Thoracic aorta (tissue), 2 donors: ENCODE measurements at regions not wholly inside any gene's neighbourhood (a gene's known extent, or its start where the extent isn't known, plus 50 kb on each side); places are given as distances from the start of the nearest gene placed in this dataset.

Experiments
- ATAC-seq: fragments of 150-250 bp; one replicate; pipeline ENCODE4 v1.8.0; 2017; ENCODE audit warnings: low read depth; ENCODE audit not compliant: insufficient number of reproducible peaks, low FRiP score
- DNase-seq: peaks from one replicate; pipeline ENCODE4 v3.0.0-alpha.2; 2020; ENCODE audit warnings: low spot score
- H3K27ac ChIP-seq, 2 donors: fragments of 200-600 bp; sonication (generic); 1 replicate in 1 of 2; 2 replicates in 1 of 2; pipeline ENCODE4 v1.5.1; 2016; ENCODE audit warnings: mild to moderate bottlenecking in 2 of 2, moderate library complexity in 2 of 2
- H3K27me3 ChIP-seq: fragments of 200-600 bp; sonication (generic); replicated peaks from 2 replicates; pipeline ENCODE4 v1.6.0; 2016; ENCODE audit warnings: mild to moderate bottlenecking; ENCODE audit not compliant: insufficient read depth
- H3K36me3 ChIP-seq: fragments of 200-600 bp; sonication (generic); one replicate; pipeline ENCODE4 v1.5.1; 2016
- H3K4me1 ChIP-seq, 2 donors: fragments of 200-600 bp; sonication (generic); 1 replicate in 1 of 2; 2 replicates in 1 of 2; pipeline versions ENCODE4 v1.5.1 to v1.6.0; 2016; ENCODE audit warnings: low read depth in 2 of 2, mild to moderate bottlenecking in 1 of 2; ENCODE audit not compliant: control insufficient read depth in 1 of 2
- H3K4me3 ChIP-seq: fragments of 200-600 bp; sonication (generic); 2 replicates; pipeline ENCODE4 v1.5.1; 2016; ENCODE audit warnings: mild to moderate bottlenecking
- H3K9me3 ChIP-seq: fragments of 200-600 bp; sonication (generic); 2 replicates; pipeline ENCODE4 v1.5.1; 2016
- TF ChIP-seq, protein P1 (sequence below): fragments of 200-600 bp; sonication (generic); IDR thresholded peaks from one replicate; pipeline ENCODE4 v1.5.1; 2019; ENCODE audit warnings: antibody characterized with exemption

DNA sequence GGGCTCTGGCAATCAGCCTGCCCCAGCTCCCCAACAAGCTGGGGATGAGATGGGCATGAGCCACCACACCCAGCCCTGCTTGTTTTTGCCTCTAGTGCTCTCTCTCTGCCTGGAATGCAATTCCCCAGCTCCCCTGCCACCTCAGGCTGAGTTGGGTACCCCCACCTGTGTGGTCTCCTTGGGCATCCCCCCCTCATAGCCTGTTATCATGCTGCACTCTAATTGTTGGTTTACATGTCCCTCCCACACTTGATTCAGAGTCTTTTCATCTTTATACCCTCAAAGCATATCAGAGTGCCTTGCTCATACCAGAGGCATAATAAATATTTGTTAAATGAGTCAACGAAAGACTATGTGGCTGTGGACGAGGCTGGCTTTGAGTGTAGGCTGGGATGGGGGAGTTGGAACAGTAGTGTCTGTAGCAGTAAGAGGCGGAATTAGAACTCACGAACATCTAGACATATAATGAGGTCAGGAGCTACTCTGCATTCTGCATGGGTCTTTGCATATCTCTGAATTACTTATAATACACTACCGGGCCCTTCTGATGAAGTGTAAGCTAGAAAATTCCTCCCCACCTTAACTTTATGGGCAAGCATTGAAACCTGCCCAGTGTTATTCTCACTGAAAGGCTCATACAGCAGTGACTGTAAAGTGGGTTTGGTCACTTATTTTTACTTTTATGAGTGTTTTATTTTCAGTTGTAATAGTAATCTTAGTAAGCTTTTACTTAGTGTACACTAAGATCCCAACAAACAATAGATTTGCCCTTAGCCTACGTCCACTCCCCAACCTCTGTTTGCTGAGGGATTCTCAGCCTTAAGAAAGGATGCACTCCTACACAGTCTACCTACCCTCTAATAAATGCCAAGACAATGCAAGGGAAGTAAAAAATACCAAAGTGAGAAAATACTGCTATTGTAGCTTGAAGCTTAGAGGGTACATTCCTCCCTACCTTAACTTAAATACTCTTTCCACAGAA is 58.7 kb downstream of the EDN1 start:
- Histone ChIP-seq H3K4me3 (no peak overlapping the region), H3K27ac (peak overlapping the region; percentile 66 to 81), H3K36me3 (no peaks in the 10 kb centered on the region), H3K4me1 (peaks cover 32 to 56% of the 10 kb centered on the region in 2 donors), H3K9me3 (no peaks in the 10 kb centered on the region), H3K27me3 (no peaks in the 10 kb centered on the region)
- DNase-seq (no peak), ATAC-seq (peak; percentile 56)
- TF ChIP-seq, protein P1, sequence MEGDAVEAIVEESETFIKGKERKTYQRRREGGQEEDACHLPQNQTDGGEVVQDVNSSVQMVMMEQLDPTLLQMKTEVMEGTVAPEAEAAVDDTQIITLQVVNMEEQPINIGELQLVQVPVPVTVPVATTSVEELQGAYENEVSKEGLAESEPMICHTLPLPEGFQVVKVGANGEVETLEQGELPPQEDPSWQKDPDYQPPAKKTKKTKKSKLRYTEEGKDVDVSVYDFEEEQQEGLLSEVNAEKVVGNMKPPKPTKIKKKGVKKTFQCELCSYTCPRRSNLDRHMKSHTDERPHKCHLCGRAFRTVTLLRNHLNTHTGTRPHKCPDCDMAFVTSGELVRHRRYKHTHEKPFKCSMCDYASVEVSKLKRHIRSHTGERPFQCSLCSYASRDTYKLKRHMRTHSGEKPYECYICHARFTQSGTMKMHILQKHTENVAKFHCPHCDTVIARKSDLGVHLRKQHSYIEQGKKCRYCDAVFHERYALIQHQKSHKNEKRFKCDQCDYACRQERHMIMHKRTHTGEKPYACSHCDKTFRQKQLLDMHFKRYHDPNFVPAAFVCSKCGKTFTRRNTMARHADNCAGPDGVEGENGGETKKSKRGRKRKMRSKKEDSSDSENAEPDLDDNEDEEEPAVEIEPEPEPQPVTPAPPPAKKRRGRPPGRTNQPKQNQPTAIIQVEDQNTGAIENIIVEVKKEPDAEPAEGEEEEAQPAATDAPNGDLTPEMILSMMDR, result no peak

DNA sequence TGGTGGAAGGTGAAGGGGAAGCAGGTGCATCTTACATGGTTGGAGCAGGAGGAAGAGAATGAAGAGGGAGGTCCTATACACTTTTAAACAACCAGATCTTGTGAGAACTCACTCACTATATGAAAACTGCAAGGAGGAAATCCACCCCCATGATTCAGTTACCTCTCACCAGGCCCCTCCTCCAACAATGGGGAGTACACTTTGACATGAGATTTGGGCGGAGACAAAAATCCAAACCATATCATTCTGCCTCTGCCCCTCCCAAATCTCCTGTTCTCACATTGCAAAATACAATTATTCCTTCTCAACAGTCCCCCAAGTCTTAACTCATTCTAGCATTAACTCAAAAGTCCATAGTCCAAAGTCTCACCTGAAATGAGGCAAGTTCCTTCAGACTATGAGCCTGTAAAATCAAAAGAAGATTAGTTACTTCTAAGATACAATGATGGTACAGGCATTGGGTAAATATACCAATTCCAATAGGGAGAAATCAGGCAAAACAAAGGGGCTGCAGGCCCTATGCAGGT is 60.5 kb downstream of the EDN1 start:
- H3K27me3 ChIP-seq, result no peaks in the 10 kb centered on the region
- ATAC-seq (no peak), DNase-seq (no peak)
- peaks cover 30 to 62% of the 10 kb centered on the region in 2 donors for H3K4me1 ChIP-seq
- H3K36me3 ChIP-seq, result no peaks in the 10 kb centered on the region
- TF ChIP-seq, protein P1, result no peak
- no peak overlapping the region for H3K4me3 ChIP-seq
- H3K9me3 ChIP-seq, result no peaks in the 10 kb centered on the region
- no peak overlapping the region for H3K27ac ChIP-seq

DNA sequence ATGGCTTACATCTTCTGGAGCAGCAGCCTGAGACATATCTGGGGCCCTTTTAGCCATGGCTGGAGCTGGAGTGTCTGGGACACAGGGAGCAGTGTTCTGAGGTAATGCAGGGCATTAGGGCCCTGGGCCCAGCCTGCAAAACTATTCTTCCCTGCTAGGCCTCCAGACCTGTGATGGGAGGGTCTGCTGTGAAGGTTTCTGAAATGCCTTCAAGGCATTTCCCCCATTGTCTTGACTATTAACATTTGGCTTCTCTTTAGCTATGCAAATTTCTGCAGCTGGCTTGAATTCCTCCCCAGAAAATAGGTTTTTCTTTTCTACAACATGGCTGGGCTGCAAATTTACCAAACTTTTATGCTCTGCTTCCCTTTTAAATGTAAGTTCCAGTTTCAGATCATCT is 61.5 kb downstream of the EDN1 start:
- no peak for DNase-seq
- Histone ChIP-seq H3K4me1 (peaks cover 21 to 62% of the 10 kb centered on the region in 2 donors), H3K27me3 (no peaks in the 10 kb centered on the region), H3K9me3 (no peaks in the 10 kb centered on the region), H3K27ac (no peak overlapping the region), H3K4me3 (no peak overlapping the region), H3K36me3 (no peaks in the 10 kb centered on the region)
- ATAC-seq, result no peak
- TF ChIP-seq, protein P1, result no peak

DNA sequence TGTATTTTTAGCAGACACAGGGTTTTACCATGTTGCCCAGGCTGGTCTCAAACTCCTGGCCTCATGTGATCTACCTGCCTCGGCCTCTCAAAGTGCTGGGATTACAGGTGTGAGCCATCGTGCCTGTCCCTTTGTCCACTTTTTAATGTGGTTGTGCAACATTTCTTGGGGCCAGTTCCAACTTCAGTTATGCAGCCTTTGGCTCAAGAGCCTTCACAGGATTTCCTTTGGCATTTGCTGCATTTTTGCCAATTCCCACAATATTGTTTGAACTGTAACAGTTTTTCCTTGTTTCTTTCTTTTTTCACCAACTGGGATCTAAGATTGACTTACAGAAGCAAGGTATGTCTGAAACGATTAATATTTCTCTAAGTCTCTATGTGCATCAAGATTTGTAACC is 63.6 kb downstream of the EDN1 start:
- ATAC-seq (no peak), DNase-seq (no peak)
- Histone ChIP-seq H3K4me3 (no peak overlapping the region), H3K4me1 (peaks cover 16 to 44% of the 10 kb centered on the region in 2 donors), H3K36me3 (no peaks in the 10 kb centered on the region), H3K27me3 (no peaks in the 10 kb centered on the region), H3K9me3 (no peaks in the 10 kb centered on the region), H3K27ac (peak overlapping the region; percentile 63 to 83)
- TF ChIP-seq, protein P1, result no peak

DNA sequence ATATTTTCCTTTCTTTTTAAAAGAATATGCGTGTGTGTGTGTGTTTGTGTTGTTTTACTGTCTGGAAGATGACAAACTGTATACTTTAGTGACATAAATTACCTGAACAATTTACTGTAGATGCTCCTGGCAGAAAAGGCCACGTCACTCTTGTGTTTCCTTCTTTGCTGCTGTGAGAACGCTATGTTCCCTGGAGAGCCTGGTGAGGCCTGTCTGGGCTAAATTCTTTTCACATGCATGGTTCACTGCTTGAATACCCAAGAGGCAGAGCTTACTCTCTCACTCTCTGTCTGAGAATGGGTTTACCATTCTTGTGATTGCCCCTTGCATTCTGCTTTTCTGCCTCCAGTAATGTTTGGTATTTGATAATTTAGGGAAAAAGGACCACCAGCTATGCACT is 64.3 kb downstream of the EDN1 start:
- TF ChIP-seq, protein P1, result no peak
- DNase-seq (peak; percentile 34), ATAC-seq (peak; percentile 85)
- Histone ChIP-seq H3K27me3 (no peaks in the 10 kb centered on the region), H3K4me3 (no peak overlapping the region), H3K9me3 (no peaks in the 10 kb centered on the region), H3K4me1 (peaks cover 16 to 37% of the 10 kb centered on the region in 2 donors), H3K36me3 (no peaks in the 10 kb centered on the region), H3K27ac (peak overlapping the region; percentile 63 to 83)
